K562 (cell line): ENCODE measurements at regions not wholly inside any gene's neighbourhood (a gene's known extent, or its start where the extent isn't known, plus 50 kb on each side); places are given as distances from the start of the nearest gene placed in this dataset.

Source experiments
- ARID2 ChIP-seq: fragments of 450-650 bp; IDR thresholded peaks from 2 replicates; pipeline ENCODE4 v1.6.1; 2017; ENCODE audit warnings: antibody characterized with exemption, mild to moderate bottlenecking
- CC2D1A ChIP-seq: fragments of 450-650 bp; IDR thresholded peaks from 2 replicates; pipeline ENCODE4 v1.6.1; 2017; ENCODE audit warnings: mild to moderate bottlenecking
- ELK1 ChIP-seq: sonication (generic); formaldehyde crosslinking; IDR thresholded peaks from 2 replicates; pipeline ENCODE4 v1.8.1; 2022; ENCODE audit warnings: missing genetic modification reagents
- ETV1 ChIP-seq: fragments of 450-650 bp; conservative IDR thresholded peaks from 2 replicates; pipeline ENCODE4 v1.6.1; 2016; ENCODE audit warnings: missing genetic modification characterization, control low read depth, low read depth, missing compliant biosample characterization
- FOXK2 ChIP-seq, 2 experiments: fragments of 450-650 bp; IDR thresholded peaks in 1 of 2; conservative IDR thresholded peaks in 1 of 2; 2 replicates each; pipeline ENCODE4 v1.6.1; 2016; ENCODE audit warnings: low read depth in 2 of 2, mild to moderate bottlenecking in 1 of 2
- JUND ChIP-seq, 2 experiments: IDR thresholded peaks; 2 replicates in 1 of 2; 3 replicates in 1 of 2; pipeline ENCODE4 v1.6.1; 2011; ENCODE audit warnings: borderline replicate concordance in 2 of 2, low read depth in 2 of 2, low read length in 2 of 2, improper control_type of control experiment in 1 of 2, missing biosample characterization in 1 of 2, missing genetic modification characterization in 1 of 2, missing genetic modification reagents in 1 of 2
- RAD21 ChIP-seq, 2 experiments: fragments of 250-450 bp in 1 of 2; fragments of 450-650 bp in 1 of 2; sonication (Bioruptor Pico) in 1 of 2; formaldehyde crosslinking in 1 of 2; IDR thresholded peaks in 1 of 2; conservative IDR thresholded peaks in 1 of 2; 2 replicates each; pipeline versions ENCODE4 v1.4.0 to v1.8.0; 2020 to 2022; ENCODE audit warnings: mild to moderate bottlenecking in 2 of 2, moderate library complexity in 1 of 2
- STAG1 ChIP-seq: sonication (generic); formaldehyde crosslinking; IDR thresholded peaks from 2 replicates; pipeline ENCODE4 v1.5.0; 2020; ENCODE audit warnings: missing genetic modification reagents, borderline replicate concordance
- ZNF175 ChIP-seq: fragments of 200-800 bp; sonication (Bioruptor generic); IDR thresholded peaks from 2 replicates; pipeline ENCODE4 v1.6.1; 2016; ENCODE audit warnings: low read depth, mild to moderate bottlenecking, missing genetic modification characterization, missing compliant biosample characterization
- ZNF384 ChIP-seq: IDR thresholded peaks from 2 replicates; pipeline ENCODE4 v1.6.1; 2012; ENCODE audit warnings: low read depth, low read length, improper control_type of control experiment
- ZNF785 ChIP-seq: fragments of 250-450 bp; sonication (Bioruptor Pico); IDR thresholded peaks from 2 replicates; pipeline ENCODE4 v1.4.0; 2020; ENCODE audit warnings: mild to moderate bottlenecking
- TF ChIP-seq, protein P1 (sequence below): fragments of 200-600 bp; sonication (generic); IDR thresholded peaks from one replicate; pipeline ENCODE4 v1.6.1; 2012; ENCODE audit warnings: mild to moderate bottlenecking, low read depth, low read length, inconsistent platforms
- TF ChIP-seq, protein P2 (sequence below): fragments of 250-450 bp; sonication (Bioruptor Pico); IDR thresholded peaks from 2 replicates; pipeline ENCODE4 v1.8.0; 2022; ENCODE audit warnings: moderate library complexity, mild to moderate bottlenecking, inconsistent platforms

DNA sequence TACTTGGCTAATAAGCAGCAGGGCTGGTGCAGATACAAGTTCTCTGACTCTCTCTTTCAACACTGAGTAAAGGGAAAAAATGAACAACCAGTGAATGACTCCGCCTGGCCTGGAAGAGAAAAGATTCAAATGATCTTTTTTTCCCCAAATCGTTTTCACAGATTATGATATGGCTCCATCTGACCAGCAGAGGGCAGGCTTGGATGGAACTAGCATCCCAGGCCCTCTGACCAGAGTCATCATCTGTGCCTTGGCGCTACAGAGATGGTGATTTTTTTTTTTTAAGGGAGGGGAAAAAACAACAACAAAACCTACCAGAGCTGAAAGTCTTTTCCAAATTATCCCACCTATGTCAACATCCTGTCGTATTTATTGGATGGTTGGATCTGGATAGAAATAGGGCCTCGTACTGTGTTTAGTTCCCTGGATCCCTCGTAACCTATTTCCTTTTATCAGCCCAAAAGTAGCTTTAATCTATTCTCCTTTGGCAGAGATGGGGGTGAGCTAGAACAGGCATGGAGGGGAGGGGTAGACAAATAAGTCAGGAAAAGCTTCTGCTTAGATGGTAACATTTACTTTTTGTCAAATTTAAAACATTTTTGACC lies 69.7 kb downstream of the PRSS23 start (continued):
- TF ChIP-seq, protein P1, sequence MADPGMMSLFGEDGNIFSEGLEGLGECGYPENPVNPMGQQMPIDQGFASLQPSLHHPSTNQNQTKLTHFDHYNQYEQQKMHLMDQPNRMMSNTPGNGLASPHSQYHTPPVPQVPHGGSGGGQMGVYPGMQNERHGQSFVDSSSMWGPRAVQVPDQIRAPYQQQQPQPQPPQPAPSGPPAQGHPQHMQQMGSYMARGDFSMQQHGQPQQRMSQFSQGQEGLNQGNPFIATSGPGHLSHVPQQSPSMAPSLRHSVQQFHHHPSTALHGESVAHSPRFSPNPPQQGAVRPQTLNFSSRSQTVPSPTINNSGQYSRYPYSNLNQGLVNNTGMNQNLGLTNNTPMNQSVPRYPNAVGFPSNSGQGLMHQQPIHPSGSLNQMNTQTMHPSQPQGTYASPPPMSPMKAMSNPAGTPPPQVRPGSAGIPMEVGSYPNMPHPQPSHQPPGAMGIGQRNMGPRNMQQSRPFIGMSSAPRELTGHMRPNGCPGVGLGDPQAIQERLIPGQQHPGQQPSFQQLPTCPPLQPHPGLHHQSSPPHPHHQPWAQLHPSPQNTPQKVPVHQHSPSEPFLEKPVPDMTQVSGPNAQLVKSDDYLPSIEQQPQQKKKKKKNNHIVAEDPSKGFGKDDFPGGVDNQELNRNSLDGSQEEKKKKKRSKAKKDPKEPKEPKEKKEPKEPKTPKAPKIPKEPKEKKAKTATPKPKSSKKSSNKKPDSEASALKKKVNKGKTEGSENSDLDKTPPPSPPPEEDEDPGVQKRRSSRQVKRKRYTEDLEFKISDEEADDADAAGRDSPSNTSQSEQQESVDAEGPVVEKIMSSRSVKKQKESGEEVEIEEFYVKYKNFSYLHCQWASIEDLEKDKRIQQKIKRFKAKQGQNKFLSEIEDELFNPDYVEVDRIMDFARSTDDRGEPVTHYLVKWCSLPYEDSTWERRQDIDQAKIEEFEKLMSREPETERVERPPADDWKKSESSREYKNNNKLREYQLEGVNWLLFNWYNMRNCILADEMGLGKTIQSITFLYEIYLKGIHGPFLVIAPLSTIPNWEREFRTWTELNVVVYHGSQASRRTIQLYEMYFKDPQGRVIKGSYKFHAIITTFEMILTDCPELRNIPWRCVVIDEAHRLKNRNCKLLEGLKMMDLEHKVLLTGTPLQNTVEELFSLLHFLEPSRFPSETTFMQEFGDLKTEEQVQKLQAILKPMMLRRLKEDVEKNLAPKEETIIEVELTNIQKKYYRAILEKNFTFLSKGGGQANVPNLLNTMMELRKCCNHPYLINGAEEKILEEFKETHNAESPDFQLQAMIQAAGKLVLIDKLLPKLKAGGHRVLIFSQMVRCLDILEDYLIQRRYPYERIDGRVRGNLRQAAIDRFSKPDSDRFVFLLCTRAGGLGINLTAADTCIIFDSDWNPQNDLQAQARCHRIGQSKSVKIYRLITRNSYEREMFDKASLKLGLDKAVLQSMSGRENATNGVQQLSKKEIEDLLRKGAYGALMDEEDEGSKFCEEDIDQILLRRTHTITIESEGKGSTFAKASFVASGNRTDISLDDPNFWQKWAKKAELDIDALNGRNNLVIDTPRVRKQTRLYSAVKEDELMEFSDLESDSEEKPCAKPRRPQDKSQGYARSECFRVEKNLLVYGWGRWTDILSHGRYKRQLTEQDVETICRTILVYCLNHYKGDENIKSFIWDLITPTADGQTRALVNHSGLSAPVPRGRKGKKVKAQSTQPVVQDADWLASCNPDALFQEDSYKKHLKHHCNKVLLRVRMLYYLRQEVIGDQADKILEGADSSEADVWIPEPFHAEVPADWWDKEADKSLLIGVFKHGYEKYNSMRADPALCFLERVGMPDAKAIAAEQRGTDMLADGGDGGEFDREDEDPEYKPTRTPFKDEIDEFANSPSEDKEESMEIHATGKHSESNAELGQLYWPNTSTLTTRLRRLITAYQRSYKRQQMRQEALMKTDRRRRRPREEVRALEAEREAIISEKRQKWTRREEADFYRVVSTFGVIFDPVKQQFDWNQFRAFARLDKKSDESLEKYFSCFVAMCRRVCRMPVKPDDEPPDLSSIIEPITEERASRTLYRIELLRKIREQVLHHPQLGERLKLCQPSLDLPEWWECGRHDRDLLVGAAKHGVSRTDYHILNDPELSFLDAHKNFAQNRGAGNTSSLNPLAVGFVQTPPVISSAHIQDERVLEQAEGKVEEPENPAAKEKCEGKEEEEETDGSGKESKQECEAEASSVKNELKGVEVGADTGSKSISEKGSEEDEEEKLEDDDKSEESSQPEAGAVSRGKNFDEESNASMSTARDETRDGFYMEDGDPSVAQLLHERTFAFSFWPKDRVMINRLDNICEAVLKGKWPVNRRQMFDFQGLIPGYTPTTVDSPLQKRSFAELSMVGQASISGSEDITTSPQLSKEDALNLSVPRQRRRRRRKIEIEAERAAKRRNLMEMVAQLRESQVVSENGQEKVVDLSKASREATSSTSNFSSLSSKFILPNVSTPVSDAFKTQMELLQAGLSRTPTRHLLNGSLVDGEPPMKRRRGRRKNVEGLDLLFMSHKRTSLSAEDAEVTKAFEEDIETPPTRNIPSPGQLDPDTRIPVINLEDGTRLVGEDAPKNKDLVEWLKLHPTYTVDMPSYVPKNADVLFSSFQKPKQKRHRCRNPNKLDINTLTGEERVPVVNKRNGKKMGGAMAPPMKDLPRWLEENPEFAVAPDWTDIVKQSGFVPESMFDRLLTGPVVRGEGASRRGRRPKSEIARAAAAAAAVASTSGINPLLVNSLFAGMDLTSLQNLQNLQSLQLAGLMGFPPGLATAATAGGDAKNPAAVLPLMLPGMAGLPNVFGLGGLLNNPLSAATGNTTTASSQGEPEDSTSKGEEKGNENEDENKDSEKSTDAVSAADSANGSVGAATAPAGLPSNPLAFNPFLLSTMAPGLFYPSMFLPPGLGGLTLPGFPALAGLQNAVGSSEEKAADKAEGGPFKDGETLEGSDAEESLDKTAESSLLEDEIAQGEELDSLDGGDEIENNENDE, result no peak
- TF ChIP-seq JUND (IDR thresholded peaks at IDR 0.05; ENCODE audit: borderline replicate concordance, low read depth, low read length), result peak; percentile 45; the same call in 1 of the 2 replicates
- TF ChIP-seq JUND (tag; IDR thresholded peaks at IDR 0.05; ENCODE audit: borderline replicate concordance, low read depth, low read length), result no peak; the same call in 2 of the 3 replicates
- peak; percentile 56; the same call in 1 of the 2 replicates for TF ChIP-seq ZNF175
- TF ChIP-seq FOXK2 (conservative IDR thresholded peaks at IDR 0.05 in 1 of 2, IDR thresholded peaks at IDR 0.05 in 1 of 2; ENCODE audit: low read depth in 2 of 2), result 0 out of 4 replicates have a peak, but pooled peaks of 1 of the 2 experiments have one; percentile 14
- no peak for TF ChIP-seq ETV1 (tag)
- TF ChIP-seq CC2D1A, result peak; percentile 54; the same call in 1 of the 2 replicates
- TF ChIP-seq ARID2, result peak; percentile 82; the same call in 1 of the 2 replicates
- TF ChIP-seq ZNF785 (CRISPR knock-in tag), result no peak
- peak; percentile 91 for TF ChIP-seq ZNF384
- peak; percentile 66; the same call in 1 of the 2 replicates for TF ChIP-seq STAG1 (CRISPR knock-in tag)
- TF ChIP-seq RAD21 (CRISPR knock-in tag; conservative IDR thresholded peaks at IDR 0.05 in 1 of 2, IDR thresholded peaks at IDR 0.05 in 1 of 2), result peak; percentile 91 to 92
- TF ChIP-seq, protein P2, sequence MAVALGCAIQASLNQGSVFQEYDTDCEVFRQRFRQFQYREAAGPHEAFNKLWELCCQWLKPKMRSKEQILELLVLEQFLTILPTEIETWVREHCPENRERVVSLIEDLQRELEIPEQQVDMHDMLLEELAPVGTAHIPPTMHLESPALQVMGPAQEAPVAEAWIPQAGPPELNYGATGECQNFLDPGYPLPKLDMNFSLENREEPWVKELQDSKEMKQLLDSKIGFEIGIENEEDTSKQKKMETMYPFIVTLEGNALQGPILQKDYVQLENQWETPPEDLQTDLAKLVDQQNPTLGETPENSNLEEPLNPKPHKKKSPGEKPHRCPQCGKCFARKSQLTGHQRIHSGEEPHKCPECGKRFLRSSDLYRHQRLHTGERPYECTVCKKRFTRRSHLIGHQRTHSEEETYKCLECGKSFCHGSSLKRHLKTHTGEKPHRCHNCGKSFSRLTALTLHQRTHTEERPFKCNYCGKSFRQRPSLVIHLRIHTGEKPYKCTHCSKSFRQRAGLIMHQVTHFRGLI (CRISPR knock-in tag), result no peak
- TF ChIP-seq ELK1, result no peak
